ENCODE measurements at regions not wholly inside any gene's neighbourhood (a gene's known extent, or its start where the extent isn't known, plus 50 kb on each side); places are given as distances from the start of the nearest gene placed in this dataset.

DNA sequence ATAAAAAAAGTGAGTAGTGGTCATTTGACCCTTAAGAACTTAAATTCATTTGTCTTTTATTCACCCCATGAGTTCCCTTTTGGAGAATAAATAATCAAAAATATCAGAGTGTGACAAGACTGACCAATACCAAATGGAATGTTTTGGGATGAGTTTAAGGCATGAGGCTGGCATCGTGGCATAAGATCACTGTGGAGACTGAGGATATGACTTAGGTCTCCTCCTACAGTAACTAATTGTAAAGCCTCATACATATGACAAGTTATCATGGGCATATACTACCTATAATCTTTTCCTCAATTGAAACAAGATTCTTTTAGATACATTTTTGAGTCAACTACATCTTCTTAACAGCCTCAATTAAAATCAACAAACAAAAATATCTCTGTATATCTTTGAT lies 782.0 kb downstream of the SLITRK1 start:
- Histone ChIP-seq H3K4me3 (ENCODE audit: low read depth in 1 of 3, low read length in 3 of 3) (no peak overlapping the region), H3K4me1 (ENCODE audit: control insufficient read depth in 4 of 4, insufficient read depth in 4 of 4, low read length in 3 of 4) (no peaks in the 10 kb centered on the region), H3K36me3 (ENCODE audit: control insufficient read depth in 4 of 4, insufficient read depth in 3 of 4, low read depth in 1 of 4, low read length in 3 of 4) (no peaks in the 10 kb centered on the region), H3K27me3 (ENCODE audit: control insufficient read depth in 4 of 4, insufficient read depth in 4 of 4, low read length in 3 of 4) (no peaks in the 10 kb centered on the region), H3K9ac (ENCODE audit: low read depth in 1 of 2, low read length in 2 of 2) (no peak overlapping the region), H3K9me3 (ENCODE audit: control insufficient read depth in 4 of 4, low read length in 3 of 4) (no peaks in the 10 kb centered on the region), H3K27ac (ENCODE audit: low read depth in 1 of 2, low read length in 2 of 2) (no peak overlapping the region)
- 79% methylated on average over 1 of the region's 1 CpG for WGBS
- DNase-seq (ENCODE audit: low spot score): no peak
- no peak for TF ChIP-seq FOXA1 (IDR thresholded peaks at IDR 0.05)
- no peak for TF ChIP-seq FOXA2 (IDR thresholded peaks at IDR 0.05)
- TF ChIP-seq NR2F2 (IDR thresholded peaks at IDR 0.05): no peak
- TF ChIP-seq GABPA (IDR thresholded peaks at IDR 0.05 in 1 of 2, conservative IDR thresholded peaks at IDR 0.05 in 1 of 2): no peak
- TF ChIP-seq, protein P1, sequence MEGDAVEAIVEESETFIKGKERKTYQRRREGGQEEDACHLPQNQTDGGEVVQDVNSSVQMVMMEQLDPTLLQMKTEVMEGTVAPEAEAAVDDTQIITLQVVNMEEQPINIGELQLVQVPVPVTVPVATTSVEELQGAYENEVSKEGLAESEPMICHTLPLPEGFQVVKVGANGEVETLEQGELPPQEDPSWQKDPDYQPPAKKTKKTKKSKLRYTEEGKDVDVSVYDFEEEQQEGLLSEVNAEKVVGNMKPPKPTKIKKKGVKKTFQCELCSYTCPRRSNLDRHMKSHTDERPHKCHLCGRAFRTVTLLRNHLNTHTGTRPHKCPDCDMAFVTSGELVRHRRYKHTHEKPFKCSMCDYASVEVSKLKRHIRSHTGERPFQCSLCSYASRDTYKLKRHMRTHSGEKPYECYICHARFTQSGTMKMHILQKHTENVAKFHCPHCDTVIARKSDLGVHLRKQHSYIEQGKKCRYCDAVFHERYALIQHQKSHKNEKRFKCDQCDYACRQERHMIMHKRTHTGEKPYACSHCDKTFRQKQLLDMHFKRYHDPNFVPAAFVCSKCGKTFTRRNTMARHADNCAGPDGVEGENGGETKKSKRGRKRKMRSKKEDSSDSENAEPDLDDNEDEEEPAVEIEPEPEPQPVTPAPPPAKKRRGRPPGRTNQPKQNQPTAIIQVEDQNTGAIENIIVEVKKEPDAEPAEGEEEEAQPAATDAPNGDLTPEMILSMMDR (IDR thresholded peaks at IDR 0.05; ENCODE audit: low read depth, low read length, missing input control): no peak
- no peak for TF ChIP-seq EGR1 (IDR thresholded peaks at IDR 0.05; ENCODE audit: low read depth in 2 of 2)
- no peak for TF ChIP-seq HNF4G (IDR thresholded peaks at IDR 0.05)

DNA sequence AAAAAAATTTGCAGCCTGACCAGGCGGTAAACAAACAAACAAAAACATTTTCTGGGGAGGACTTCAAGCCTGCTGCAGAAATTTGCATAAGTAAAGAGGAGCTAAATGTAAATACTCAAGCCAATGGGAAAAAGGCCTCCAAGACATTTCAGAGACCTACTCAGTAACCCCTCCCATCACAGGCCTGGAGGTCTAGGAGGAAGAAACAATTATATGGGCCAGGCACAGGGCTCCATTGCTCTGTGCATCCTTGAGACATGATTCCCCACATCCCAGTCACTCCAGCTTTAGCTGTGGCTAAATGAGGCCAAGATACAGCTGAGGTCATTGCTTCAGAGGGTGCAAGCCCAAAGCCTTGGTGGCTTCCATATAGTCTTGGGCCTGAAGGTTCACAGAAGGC lies 793.4 kb downstream of the SLITRK1 start:
- H3K27ac ChIP-seq (ENCODE audit: low read depth in 1 of 2, low read length in 2 of 2): no peak overlapping the region
- 40% methylated on average over 1 of the region's 1 CpG for WGBS
- DNase-seq (ENCODE audit: low spot score): no peak
- no peak overlapping the region for H3K9ac ChIP-seq (ENCODE audit: low read depth in 1 of 2, low read length in 2 of 2)
- TF ChIP-seq RXRA (IDR thresholded peaks at IDR 0.05) (no peak), NR2F2 (IDR thresholded peaks at IDR 0.05) (no peak)
- no peak overlapping the region for H3K4me3 ChIP-seq (ENCODE audit: low read depth in 1 of 3, low read length in 3 of 3)
- no peaks in the 10 kb centered on the region for H3K4me1 ChIP-seq (ENCODE audit: control insufficient read depth in 4 of 4, insufficient read depth in 4 of 4, low read length in 3 of 4)
- no peaks in the 10 kb centered on the region for H3K27me3 ChIP-seq (ENCODE audit: control insufficient read depth in 4 of 4, insufficient read depth in 4 of 4, low read length in 3 of 4)
- no peaks in the 10 kb centered on the region for H3K36me3 ChIP-seq (ENCODE audit: control insufficient read depth in 4 of 4, insufficient read depth in 3 of 4, low read depth in 1 of 4, low read length in 3 of 4)
- H3K9me3 ChIP-seq (ENCODE audit: control insufficient read depth in 4 of 4, low read length in 3 of 4): peaks cover 0 to 8% (median 1%) of the 10 kb centered on the region in 4 donors

DNA sequence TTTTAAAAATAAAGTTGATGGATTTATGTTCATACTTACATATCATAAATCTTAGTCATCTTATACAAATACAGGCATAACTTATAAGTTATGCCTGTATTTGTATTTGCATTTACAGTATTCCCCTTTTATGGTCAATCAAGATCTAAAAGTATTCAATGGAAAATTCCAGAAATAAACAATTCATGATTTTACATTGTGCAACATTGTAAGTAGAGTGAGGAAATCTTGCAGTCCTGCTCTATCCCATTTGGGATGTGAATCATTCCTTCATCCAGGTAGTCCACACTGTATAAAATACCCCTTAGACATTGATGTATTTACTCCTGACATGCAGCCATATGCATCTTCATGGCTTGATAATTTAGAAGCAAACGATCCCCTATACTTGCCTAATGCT lies 795.3 kb downstream of the SLITRK1 start:
- no peak overlapping the region for H3K9ac ChIP-seq (ENCODE audit: low read depth in 1 of 2, low read length in 2 of 2)
- no peak for TF ChIP-seq HNF4A (conservative IDR thresholded peaks at IDR 0.05)
- no peaks in the 10 kb centered on the region for H3K36me3 ChIP-seq (ENCODE audit: control insufficient read depth in 4 of 4, insufficient read depth in 3 of 4, low read depth in 1 of 4, low read length in 3 of 4)
- peaks cover 0 to 8% (median 1%) of the 10 kb centered on the region in 4 donors for H3K9me3 ChIP-seq (ENCODE audit: control insufficient read depth in 4 of 4, low read length in 3 of 4)
- 79% methylated on average over 1 of the region's 1 CpG for WGBS
- no peaks in the 10 kb centered on the region for H3K4me1 ChIP-seq (ENCODE audit: control insufficient read depth in 4 of 4, insufficient read depth in 4 of 4, low read length in 3 of 4)
- DNase-seq (ENCODE audit: low spot score): no peak
- H3K27me3 ChIP-seq (ENCODE audit: control insufficient read depth in 4 of 4, insufficient read depth in 4 of 4, low read length in 3 of 4): no peaks in the 10 kb centered on the region
- H3K4me3 ChIP-seq (ENCODE audit: low read depth in 1 of 3, low read length in 3 of 3): no peak overlapping the region
- H3K27ac ChIP-seq (ENCODE audit: low read depth in 1 of 2, low read length in 2 of 2): no peak overlapping the region

DNA sequence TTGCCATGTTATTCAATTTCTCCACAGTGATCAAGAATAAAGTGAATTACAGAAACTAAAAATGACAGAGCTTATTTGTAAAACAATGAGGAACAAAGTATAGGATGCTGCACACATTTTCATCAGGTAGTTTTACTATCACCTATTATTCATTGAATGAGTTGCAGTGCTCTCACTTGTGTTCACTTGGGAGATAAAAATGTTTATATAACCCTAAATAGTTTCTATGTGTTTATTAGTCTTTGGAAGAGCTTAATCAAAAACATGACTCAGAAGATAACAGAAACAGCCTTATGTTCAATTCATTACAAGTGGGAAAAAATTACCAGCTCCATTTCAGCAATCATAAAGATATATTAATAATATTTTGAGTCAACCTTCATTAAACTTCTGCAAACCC lies 796.2 kb downstream of the SLITRK1 start:
- no peak for DNase-seq (ENCODE audit: low spot score)
- Histone ChIP-seq H3K9me3 (ENCODE audit: control insufficient read depth in 4 of 4, low read length in 3 of 4) (peaks cover 0 to 8% (median 1%) of the 10 kb centered on the region in 4 donors), H3K9ac (ENCODE audit: low read depth in 1 of 2, low read length in 2 of 2) (no peak overlapping the region), H3K4me3 (ENCODE audit: low read depth in 1 of 3, low read length in 3 of 3) (no peak overlapping the region), H3K36me3 (ENCODE audit: control insufficient read depth in 4 of 4, insufficient read depth in 3 of 4, low read depth in 1 of 4, low read length in 3 of 4) (no peaks in the 10 kb centered on the region), H3K4me1 (ENCODE audit: control insufficient read depth in 4 of 4, insufficient read depth in 4 of 4, low read length in 3 of 4) (no peaks in the 10 kb centered on the region), H3K27me3 (ENCODE audit: control insufficient read depth in 4 of 4, insufficient read depth in 4 of 4, low read length in 3 of 4) (no peaks in the 10 kb centered on the region), H3K27ac (ENCODE audit: low read depth in 1 of 2, low read length in 2 of 2) (no peak overlapping the region)
- TF ChIP-seq FOXA1 (IDR thresholded peaks at IDR 0.05) (no peak), YY1 (IDR thresholded peaks at IDR 0.05) (no peak)
- TF ChIP-seq, protein P1 (IDR thresholded peaks at IDR 0.05; ENCODE audit: low read depth, low read length, missing input control): no peak
